ENCODE measurements at regions not wholly inside any gene's neighbourhood (a gene's known extent, or its start where the extent isn't known, plus 50 kb on each side); places are given as distances from the start of the nearest gene placed in this dataset.

DNA sequence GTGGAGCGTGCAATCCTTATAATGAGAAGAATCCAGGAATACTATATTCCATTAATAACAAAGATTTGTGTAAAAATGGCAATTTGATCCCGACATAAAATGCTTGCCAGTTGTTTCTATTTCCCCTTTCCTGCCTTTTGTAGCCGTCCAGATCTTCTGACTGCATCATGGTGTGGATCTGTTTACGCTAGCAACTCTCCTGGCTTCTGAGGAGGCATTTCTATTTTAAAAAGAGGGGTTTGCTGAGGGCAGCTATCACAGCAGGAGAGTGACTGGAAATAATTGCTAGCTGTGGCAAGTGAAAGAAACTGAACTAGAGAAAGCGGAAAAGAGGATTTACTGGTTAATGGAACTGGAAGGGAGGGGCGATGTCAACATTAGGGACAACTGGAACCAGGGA is 145.6 kb downstream of the ATP23 start:
- no peak overlapping the region for H3K4me3 ChIP-seq (ENCODE audit: low read depth, low read length)
- TF ChIP-seq, protein P1, sequence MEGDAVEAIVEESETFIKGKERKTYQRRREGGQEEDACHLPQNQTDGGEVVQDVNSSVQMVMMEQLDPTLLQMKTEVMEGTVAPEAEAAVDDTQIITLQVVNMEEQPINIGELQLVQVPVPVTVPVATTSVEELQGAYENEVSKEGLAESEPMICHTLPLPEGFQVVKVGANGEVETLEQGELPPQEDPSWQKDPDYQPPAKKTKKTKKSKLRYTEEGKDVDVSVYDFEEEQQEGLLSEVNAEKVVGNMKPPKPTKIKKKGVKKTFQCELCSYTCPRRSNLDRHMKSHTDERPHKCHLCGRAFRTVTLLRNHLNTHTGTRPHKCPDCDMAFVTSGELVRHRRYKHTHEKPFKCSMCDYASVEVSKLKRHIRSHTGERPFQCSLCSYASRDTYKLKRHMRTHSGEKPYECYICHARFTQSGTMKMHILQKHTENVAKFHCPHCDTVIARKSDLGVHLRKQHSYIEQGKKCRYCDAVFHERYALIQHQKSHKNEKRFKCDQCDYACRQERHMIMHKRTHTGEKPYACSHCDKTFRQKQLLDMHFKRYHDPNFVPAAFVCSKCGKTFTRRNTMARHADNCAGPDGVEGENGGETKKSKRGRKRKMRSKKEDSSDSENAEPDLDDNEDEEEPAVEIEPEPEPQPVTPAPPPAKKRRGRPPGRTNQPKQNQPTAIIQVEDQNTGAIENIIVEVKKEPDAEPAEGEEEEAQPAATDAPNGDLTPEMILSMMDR (IDR thresholded peaks at IDR 0.05; ENCODE audit: low read depth, low read length): no peak

DNA sequence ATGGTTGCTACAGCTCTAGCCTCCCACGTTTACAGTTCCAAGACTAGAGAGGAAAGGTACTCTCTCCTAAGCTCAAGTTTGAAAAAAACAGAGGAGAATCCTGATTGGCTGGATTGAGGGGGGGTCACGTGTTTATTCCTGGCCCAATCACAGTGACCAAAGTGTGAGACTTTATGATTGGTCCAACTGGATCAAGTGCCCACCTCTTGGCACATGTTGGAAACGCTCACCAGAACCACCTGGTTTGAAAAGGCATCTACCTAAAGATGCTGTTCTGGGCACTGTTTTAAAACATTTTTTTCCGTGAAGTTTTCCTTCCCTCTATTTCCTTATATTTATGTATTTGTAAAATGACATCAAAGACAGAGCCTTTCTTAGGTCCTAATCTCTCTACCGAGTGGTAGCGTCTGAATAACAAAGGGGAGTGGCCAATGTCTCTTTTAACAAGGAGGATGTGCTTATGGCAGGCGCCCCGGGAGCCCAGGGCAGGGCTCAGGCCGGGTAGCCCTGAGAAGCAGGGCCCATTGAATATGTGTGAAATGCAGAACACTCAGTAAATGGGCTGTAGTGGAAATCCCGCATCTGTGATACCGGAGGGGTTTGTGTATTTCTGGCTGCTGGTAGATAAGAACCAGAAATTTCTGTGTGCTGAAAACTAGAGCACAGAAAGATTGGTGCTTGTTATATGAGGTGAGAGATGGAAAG is 146.2 kb downstream of the ATP23 start:
- TF ChIP-seq, protein P1 (IDR thresholded peaks at IDR 0.05; ENCODE audit: low read depth, low read length): no peak
- no peak overlapping the region for H3K4me3 ChIP-seq (ENCODE audit: low read depth, low read length)

DNA sequence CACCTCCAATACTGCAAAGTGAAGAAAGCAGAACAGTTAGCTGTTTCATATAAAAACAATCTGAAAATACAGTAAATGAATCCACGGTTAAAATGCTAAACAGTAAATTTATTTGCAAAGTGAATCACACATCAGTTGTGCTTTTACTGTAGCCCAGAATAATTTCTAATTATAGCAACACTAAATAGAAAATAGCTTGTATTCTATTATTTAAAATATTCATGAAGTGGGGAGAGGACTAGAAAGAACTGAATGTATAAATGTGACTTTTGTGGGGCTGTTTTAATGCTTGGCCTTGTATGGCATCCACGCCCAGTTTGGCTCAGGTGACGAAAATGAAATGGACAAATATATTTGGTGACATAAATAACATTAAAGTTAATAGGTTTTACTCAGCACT is 148.2 kb downstream of the ATP23 start:
- TF ChIP-seq, protein P1 (IDR thresholded peaks at IDR 0.05; ENCODE audit: low read depth, low read length): no peak
- no peak overlapping the region for H3K4me3 ChIP-seq (ENCODE audit: low read depth, low read length)

DNA sequence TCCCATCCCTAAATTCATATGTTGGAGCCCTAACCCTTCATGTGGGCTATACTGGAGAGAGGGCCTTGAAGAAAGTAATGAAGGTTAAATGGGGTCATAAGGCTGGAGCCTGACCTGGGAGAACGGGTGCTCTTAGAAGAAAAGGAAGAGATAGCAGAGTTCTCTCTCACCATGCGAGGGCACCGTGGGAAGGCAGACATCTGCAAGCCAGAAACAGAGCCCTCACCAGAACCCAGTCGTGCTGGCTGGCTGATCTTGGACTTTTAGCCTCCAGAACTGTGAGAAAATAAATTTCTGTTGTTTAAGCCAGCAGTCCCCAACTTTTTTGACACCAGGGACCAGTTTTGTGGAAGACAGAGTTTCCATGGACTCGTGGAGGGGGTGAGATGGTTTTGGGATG is 149.3 kb downstream of the ATP23 start:
- TF ChIP-seq, protein P1 (IDR thresholded peaks at IDR 0.05; ENCODE audit: low read depth, low read length): no peak
- no peak overlapping the region for H3K4me3 ChIP-seq (ENCODE audit: low read depth, low read length)

DNA sequence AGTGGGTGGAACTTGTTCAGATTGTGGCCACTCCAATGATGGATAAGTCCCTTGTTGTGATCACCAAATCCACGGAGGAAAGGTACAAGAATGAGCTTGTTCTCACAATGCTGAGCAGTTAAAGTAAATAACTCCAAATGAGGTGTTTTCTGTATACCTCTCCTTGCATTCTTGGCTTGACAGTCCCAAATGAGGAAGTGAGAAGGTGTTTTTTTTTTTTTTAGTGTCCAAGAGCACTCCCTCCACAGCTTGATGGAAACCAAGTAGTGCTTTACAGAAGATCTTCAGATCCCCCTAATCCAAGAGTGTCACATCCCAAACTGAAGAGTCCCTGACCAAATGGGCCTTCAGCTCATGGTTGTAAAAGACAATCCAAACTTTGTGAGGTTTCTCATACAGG is 153.6 kb downstream of the ATP23 start:
- TF ChIP-seq, protein P1 (IDR thresholded peaks at IDR 0.05; ENCODE audit: low read depth, low read length): no peak
- H3K4me3 ChIP-seq (ENCODE audit: low read depth, low read length): no peak overlapping the region

DNA sequence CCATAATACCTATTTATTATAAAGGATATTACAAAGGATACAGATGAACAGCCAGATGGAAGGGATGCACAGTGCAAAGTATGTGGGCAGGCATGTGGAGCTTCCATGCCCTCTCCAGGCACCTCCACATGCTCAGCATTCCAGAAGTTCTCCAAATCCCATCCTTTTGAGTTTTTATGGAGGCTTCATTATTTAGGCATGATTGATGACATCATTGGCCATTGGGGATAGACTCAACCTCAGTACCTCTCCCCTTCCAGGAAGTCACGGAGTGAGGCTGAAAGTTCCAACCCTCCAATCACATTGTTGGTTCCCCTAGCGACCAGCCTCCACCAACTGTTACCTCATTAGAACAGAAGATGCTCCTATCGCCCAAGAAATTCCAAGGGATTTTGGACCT is 156.4 kb downstream of the ATP23 start:
- H3K4me3 ChIP-seq (ENCODE audit: low read depth, low read length): no peak overlapping the region
- TF ChIP-seq, protein P1 (IDR thresholded peaks at IDR 0.05; ENCODE audit: low read depth, low read length): no peak

DNA sequence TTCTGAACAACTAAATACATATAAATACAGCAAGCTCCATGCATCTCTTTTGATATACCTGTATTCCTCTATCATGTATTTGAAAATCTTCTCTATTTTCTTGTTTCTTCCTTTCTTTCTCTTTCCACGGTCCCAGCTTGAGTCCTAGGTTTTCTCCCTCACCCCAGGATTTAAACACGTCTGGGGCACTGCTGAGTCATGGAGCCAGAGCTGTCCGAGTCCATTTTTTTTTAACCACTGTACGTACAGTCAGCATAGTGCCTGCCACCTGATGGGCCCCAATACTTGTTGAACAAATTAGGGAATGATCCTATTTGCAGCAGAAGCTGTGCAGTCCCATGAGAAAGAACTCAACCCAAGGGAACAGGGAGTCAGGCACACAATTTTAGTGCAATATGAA is 158.1 kb downstream of the ATP23 start:
- no peak overlapping the region for H3K4me3 ChIP-seq (ENCODE audit: low read depth, low read length)
- TF ChIP-seq, protein P1 (IDR thresholded peaks at IDR 0.05; ENCODE audit: low read depth, low read length): no peak

Data from WI38 (cell line).